Endothelial cell of umbilical vein (primary cell): ENCODE measurements at regions not wholly inside any gene's neighbourhood (a gene's known extent, or its start where the extent isn't known, plus 50 kb on each side); places are given as distances from the start of the nearest gene placed in this dataset.

Experiments
- CTCF ChIP-seq, 2 donors: IDR thresholded peaks; 1 replicate in 1 of 2; 2 replicates in 1 of 2; pipeline ENCODE4 v1.5.1; 2011; ENCODE audit warnings: low read length in 2 of 2, mild to moderate bottlenecking in 2 of 2, moderate library complexity in 2 of 2, control low read depth in 1 of 2, inconsistent platforms in 1 of 2, low read depth in 1 of 2; ENCODE audit not compliant: insufficient read depth in 1 of 2; ENCODE audit errors: extremely low read depth in 1 of 2
- EZH2 ChIP-seq: IDR thresholded peaks from 2 replicates; pipeline ENCODE4 v1.6.1; 2012; ENCODE audit warnings: borderline replicate concordance, low read depth, mild to moderate bottlenecking, moderate library complexity, low read length, inconsistent platforms; ENCODE audit not compliant: severe bottlenecking
- FOS ChIP-seq: IDR thresholded peaks from 2 replicates; pipeline ENCODE4 v1.6.1; 2011; ENCODE audit warnings: mild to moderate bottlenecking, low read length, moderate library complexity, borderline replicate concordance; ENCODE audit not compliant: insufficient read depth
- JUN ChIP-seq: IDR thresholded peaks from 2 replicates; pipeline ENCODE4 v1.6.1; 2011; ENCODE audit warnings: borderline replicate concordance, low read depth; ENCODE audit not compliant: insufficient read length, insufficient read depth
- MAX ChIP-seq: IDR thresholded peaks from 2 replicates; pipeline ENCODE4 v1.6.1; 2011; ENCODE audit not compliant: insufficient read depth, insufficient read length
- POLR2AphosphoS5 ChIP-seq: IDR thresholded peaks from 2 replicates; pipeline ENCODE4 v1.6.1; 2012; ENCODE audit warnings: low read depth, mild to moderate bottlenecking, control low read depth, low read length, moderate library complexity; ENCODE audit not compliant: insufficient read depth

GRCh38 chr10:88147000-88147798 lies 283.8 kb downstream of the PTEN start:
- TF ChIP-seq EZH2 (no peak), CTCF (IDR thresholded peaks at IDR 0.05; ENCODE audit: extremely low read depth in 1 of 2, insufficient read depth in 1 of 2, low read depth in 1 of 2, low read length in 2 of 2) (no peak), JUN (no peak), POLR2AphosphoS5 (no peak), MAX (no peak), FOS (no peak)
